ENCODE measurements at regions not wholly inside any gene's neighbourhood (a gene's known extent, or its start where the extent isn't known, plus 50 kb on each side); places are given as distances from the start of the nearest gene placed in this dataset.

DNA sequence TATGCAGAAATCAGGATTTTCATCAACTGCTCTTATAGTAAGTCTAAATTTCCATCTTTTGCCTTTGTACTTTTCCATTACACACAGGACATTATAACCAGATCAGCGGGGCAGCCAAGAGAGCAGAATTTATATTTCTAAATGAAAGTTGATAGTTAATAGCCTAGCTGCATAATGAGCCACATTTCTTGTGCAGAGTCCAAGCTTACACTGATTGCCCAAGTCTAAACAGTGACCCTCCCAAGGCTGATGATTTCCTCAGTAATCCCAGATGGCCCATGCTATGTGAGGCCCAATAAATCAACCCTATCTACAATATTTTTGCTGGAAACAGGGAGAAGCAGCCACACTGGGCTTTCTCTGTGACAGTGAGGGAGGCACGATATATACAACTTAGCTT lies 475.8 kb upstream of the KCNMB2 start:
- Mint-ChIP-seq H3K27me3 (no peaks in the 10 kb centered on the region), H3K27ac (no peak overlapping the region), H3K36me3 (ENCODE audit: low read depth) (no peaks in the 10 kb centered on the region), H3K4me1 (ENCODE audit: low read depth) (no peaks in the 10 kb centered on the region), H3K9me3 (no peaks in the 10 kb centered on the region), H3K4me3 (no peak overlapping the region)
- intact Hi-C loops (cut with DNase I, micrococcal nuclease): no loop called here
- Histone ChIP-seq H3K9me3 (ENCODE audit: control insufficient read depth in 1 of 2, insufficient read depth in 1 of 2, low read length in 2 of 2) (no peaks in the 10 kb centered on the region), H3K4me3 (ENCODE audit: low read length) (no peak overlapping the region), H3K27me3 (ENCODE audit: control insufficient read depth in 1 of 2, insufficient read depth in 2 of 2, low read length in 2 of 2) (no peaks in the 10 kb centered on the region), H3K36me3 (ENCODE audit: insufficient read depth, low read length) (no peaks in the 10 kb centered on the region), H3K27ac (ENCODE audit: low read depth in 1 of 2, low read length in 2 of 2) (no peak overlapping the region), H3K4me1 (ENCODE audit: insufficient read depth, low read length) (no peaks in the 10 kb centered on the region)
- no peak for ATAC-seq (ENCODE audit: poor library complexity)
- POLR2A ChIA-PET: interaction anchor here (0.7 kb wide), 1 partner anchor 22 kb away, joined by 3 read pairs; no protein-coding TSS in a partner anchor
- TF ChIP-seq, protein P1, sequence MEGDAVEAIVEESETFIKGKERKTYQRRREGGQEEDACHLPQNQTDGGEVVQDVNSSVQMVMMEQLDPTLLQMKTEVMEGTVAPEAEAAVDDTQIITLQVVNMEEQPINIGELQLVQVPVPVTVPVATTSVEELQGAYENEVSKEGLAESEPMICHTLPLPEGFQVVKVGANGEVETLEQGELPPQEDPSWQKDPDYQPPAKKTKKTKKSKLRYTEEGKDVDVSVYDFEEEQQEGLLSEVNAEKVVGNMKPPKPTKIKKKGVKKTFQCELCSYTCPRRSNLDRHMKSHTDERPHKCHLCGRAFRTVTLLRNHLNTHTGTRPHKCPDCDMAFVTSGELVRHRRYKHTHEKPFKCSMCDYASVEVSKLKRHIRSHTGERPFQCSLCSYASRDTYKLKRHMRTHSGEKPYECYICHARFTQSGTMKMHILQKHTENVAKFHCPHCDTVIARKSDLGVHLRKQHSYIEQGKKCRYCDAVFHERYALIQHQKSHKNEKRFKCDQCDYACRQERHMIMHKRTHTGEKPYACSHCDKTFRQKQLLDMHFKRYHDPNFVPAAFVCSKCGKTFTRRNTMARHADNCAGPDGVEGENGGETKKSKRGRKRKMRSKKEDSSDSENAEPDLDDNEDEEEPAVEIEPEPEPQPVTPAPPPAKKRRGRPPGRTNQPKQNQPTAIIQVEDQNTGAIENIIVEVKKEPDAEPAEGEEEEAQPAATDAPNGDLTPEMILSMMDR (IDR thresholded peaks at IDR 0.05): no peak
- CTCF ChIA-PET: no interaction called here
- no peak for DNase-seq

DNA sequence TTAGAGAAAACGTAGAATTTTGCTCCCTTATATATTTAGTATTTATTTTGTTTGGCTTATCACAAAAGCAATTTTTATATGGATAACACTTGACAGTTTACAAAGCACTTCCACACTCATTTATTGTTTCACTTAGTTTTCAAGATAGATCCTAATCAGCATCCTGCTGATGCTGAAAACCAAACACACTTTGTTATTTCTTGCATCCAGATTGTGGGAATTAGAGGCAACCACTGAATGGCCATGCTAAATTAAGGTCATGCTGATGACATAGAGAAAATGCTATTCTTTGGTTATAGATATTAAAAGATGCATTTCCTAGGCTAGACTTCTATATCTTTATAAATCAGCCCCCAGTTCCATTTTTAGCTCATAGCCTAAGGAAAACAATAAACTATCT lies 474.1 kb upstream of the KCNMB2 start:
- TF ChIP-seq, protein P1 (IDR thresholded peaks at IDR 0.05): no peak
- DNase-seq (no peak), ATAC-seq (ENCODE audit: poor library complexity) (no peak)
- Mint-ChIP-seq H3K9me3 (no peaks in the 10 kb centered on the region), H3K27me3 (no peaks in the 10 kb centered on the region), H3K27ac (no peak overlapping the region), H3K4me1 (ENCODE audit: low read depth) (no peaks in the 10 kb centered on the region), H3K4me3 (no peak overlapping the region), H3K36me3 (ENCODE audit: low read depth) (no peaks in the 10 kb centered on the region)
- H3K27me3 ChIP-seq (ENCODE audit: control insufficient read depth in 1 of 2, insufficient read depth in 2 of 2, low read length in 2 of 2): no peaks in the 10 kb centered on the region
- H3K4me3 ChIP-seq (ENCODE audit: low read length): no peak overlapping the region
- no peaks in the 10 kb centered on the region for H3K36me3 ChIP-seq (ENCODE audit: insufficient read depth, low read length)
- H3K4me1 ChIP-seq (ENCODE audit: insufficient read depth, low read length): no peaks in the 10 kb centered on the region
- H3K27ac ChIP-seq (ENCODE audit: low read depth in 1 of 2, low read length in 2 of 2): no peak overlapping the region
- intact Hi-C loops (cut with DNase I, micrococcal nuclease): no loop called here
- no peaks in the 10 kb centered on the region for H3K9me3 ChIP-seq (ENCODE audit: control insufficient read depth in 1 of 2, insufficient read depth in 1 of 2, low read length in 2 of 2)
- CTCF ChIA-PET: interaction anchor here (1.4 kb wide), 1 partner anchor 10 kb away, joined by 4 read pairs; no protein-coding TSS in a partner anchor
- POLR2A ChIA-PET: no interaction called here

DNA sequence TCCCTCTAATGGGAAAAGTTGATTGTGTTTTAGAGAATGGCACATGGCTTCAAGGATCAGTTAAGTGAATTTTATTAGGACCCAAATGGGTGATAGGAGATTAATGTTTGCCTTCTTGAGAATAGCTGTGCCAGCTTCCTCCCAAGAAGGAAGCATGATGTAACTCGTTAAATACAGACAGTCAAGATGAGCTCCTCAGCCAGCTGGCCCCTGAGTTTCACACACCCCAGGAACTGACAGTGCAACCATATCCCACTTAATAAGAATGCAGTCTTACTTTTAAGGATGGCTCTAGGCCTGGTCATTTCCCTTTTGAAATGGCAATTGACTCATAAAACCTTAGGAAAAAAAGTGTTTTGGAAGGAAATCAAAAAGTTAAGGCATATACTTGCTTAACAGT lies 472.8 kb upstream of the KCNMB2 start:
- TF ChIP-seq, protein P1 (IDR thresholded peaks at IDR 0.05): no peak
- ATAC-seq (ENCODE audit: poor library complexity) (no peak), DNase-seq (no peak)
- Mint-ChIP-seq H3K4me3 (no peak overlapping the region), H3K36me3 (ENCODE audit: low read depth) (no peaks in the 10 kb centered on the region), H3K9me3 (no peaks in the 10 kb centered on the region), H3K27me3 (no peaks in the 10 kb centered on the region), H3K27ac (no peak overlapping the region), H3K4me1 (ENCODE audit: low read depth) (no peaks in the 10 kb centered on the region)
- CTCF ChIA-PET: interaction anchor here (1.4 kb wide), 1 partner anchor 9 kb away, joined by 4 read pairs; no protein-coding TSS in a partner anchor
- H3K36me3 ChIP-seq (ENCODE audit: insufficient read depth, low read length): no peaks in the 10 kb centered on the region
- H3K27ac ChIP-seq (ENCODE audit: low read depth in 1 of 2, low read length in 2 of 2): no peak overlapping the region
- intact Hi-C loops (cut with DNase I, micrococcal nuclease): no loop called here
- no peak overlapping the region for H3K4me3 ChIP-seq (ENCODE audit: low read length)
- no peaks in the 10 kb centered on the region for H3K9me3 ChIP-seq (ENCODE audit: control insufficient read depth in 1 of 2, insufficient read depth in 1 of 2, low read length in 2 of 2)
- no peaks in the 10 kb centered on the region for H3K4me1 ChIP-seq (ENCODE audit: insufficient read depth, low read length)
- H3K27me3 ChIP-seq (ENCODE audit: control insufficient read depth in 1 of 2, insufficient read depth in 2 of 2, low read length in 2 of 2): no peaks in the 10 kb centered on the region
- POLR2A ChIA-PET: interaction anchor here (1.2 kb wide), 1 partner anchor 21 kb away, joined by 4 read pairs; no protein-coding TSS in a partner anchor
